Right atrium auricular region (tissue), 2 donors: ENCODE measurements at regions not wholly inside any gene's neighbourhood (a gene's known extent, or its start where the extent isn't known, plus 50 kb on each side); places are given as distances from the start of the nearest gene placed in this dataset.

ENCODE experiments used
- DNase-seq: peaks from one replicate; pipeline ENCODE4 v3.0.0-alpha.2; 2019; ENCODE audit warnings: low spot score
- H3K27ac ChIP-seq, 2 donors: fragments of 200-600 bp; sonication (generic); 1 replicate in 1 of 2; 2 replicates in 1 of 2; pipeline ENCODE4 v1.5.1; 2016 to 2019
- H3K27me3 ChIP-seq, 2 donors: fragments of 200-600 bp; sonication (generic); one replicate each; pipeline versions ENCODE4 v1.5.1 to v1.6.0; 2017 to 2019
- H3K36me3 ChIP-seq: fragments of 200-600 bp; sonication (generic); one replicate; pipeline ENCODE4 v1.5.1; 2016
- H3K4me1 ChIP-seq, 2 donors: fragments of 200-600 bp; sonication (generic); one replicate each; pipeline versions ENCODE4 v1.5.1 to v1.6.0; 2017 to 2019
- H3K4me3 ChIP-seq, 2 donors: fragments of 200-600 bp; sonication (generic); 1 replicate in 1 of 2; 2 replicates in 1 of 2; pipeline ENCODE4 v1.5.1; 2017 to 2019; ENCODE audit warnings: mild to moderate bottlenecking in 1 of 2, moderate library complexity in 1 of 2
- H3K9me3 ChIP-seq, 2 donors: fragments of 200-600 bp; sonication (generic); one replicate each; pipeline ENCODE4 v1.5.1; 2019
- TF ChIP-seq, protein P1 (sequence below), 2 donors: fragments of 200-600 bp; sonication (generic); IDR thresholded peaks; one replicate each; pipeline ENCODE4 v1.5.1; 2019; ENCODE audit warnings: antibody characterized with exemption in 2 of 2

DNA sequence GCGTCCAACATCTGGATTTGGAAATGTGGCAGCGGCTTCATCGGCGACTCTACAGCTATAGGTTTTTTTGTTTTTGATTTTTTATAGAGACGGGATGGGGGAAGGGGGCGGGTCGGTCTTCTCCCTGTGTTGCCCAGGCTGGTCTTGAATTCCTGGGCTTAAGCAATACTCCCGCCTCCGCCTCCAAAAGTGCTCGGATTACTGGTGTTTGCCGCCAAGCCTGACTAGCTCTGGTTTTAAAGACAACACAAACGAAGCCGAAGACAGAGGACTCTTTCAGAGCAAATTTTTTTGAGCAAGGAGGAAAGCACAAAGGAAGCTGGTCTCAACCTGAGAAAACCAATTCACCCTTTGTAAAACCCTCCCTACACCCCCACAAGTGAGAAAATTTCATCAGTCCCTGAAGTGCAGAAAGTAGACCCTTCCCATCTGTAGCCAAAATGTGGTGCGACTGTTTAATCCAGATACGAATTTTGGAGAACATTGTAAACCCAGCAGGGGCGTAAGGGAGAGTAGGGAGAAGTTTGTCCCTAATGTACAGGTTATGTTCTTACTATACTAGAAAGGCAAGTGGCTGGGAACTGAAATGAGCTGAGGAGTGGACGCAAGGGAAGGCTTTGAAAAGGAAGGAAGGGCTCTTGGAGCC is 185.9 kb downstream of the TRIM27 start:
- TF ChIP-seq, protein P1, sequence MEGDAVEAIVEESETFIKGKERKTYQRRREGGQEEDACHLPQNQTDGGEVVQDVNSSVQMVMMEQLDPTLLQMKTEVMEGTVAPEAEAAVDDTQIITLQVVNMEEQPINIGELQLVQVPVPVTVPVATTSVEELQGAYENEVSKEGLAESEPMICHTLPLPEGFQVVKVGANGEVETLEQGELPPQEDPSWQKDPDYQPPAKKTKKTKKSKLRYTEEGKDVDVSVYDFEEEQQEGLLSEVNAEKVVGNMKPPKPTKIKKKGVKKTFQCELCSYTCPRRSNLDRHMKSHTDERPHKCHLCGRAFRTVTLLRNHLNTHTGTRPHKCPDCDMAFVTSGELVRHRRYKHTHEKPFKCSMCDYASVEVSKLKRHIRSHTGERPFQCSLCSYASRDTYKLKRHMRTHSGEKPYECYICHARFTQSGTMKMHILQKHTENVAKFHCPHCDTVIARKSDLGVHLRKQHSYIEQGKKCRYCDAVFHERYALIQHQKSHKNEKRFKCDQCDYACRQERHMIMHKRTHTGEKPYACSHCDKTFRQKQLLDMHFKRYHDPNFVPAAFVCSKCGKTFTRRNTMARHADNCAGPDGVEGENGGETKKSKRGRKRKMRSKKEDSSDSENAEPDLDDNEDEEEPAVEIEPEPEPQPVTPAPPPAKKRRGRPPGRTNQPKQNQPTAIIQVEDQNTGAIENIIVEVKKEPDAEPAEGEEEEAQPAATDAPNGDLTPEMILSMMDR (IDR thresholded peaks at IDR 0.05): no peak
- peaks cover 0 to 13% of the 10 kb centered on the region in 2 donors for H3K27me3 ChIP-seq
- no peaks in the 10 kb centered on the region for H3K36me3 ChIP-seq
- H3K4me1 ChIP-seq: no peaks in the 10 kb centered on the region
- no peak for DNase-seq
- peaks cover 0 to 13% of the 10 kb centered on the region in 2 donors for H3K9me3 ChIP-seq
- no peak overlapping the region for H3K27ac ChIP-seq
- H3K4me3 ChIP-seq: no peak overlapping the region

DNA sequence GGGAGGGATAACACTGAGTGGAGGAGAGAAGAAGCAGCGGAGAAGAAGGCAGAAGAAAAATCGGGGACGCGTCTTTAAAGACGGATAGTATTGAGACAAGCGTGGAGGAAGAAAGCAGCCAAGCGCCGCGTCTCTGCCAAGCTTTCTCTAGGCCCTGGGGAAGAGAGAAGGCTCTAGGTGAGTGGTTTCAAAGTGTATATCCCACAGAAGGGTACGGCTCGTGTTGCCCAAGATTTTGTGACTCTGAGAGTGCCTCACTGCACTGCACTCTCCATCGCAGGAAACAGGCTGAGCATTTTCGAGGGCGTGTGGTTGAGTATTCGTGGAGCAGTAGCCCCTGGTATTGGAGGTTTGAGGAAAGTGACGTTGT is 185.4 kb downstream of the TRIM27 start:
- TF ChIP-seq, protein P1 (IDR thresholded peaks at IDR 0.05): no peak
- Histone ChIP-seq H3K9me3 (peaks cover 0 to 13% of the 10 kb centered on the region in 2 donors), H3K27me3 (peaks cover 0 to 13% of the 10 kb centered on the region in 2 donors), H3K4me1 (no peaks in the 10 kb centered on the region), H3K4me3 (no peak overlapping the region), H3K27ac (no peak overlapping the region), H3K36me3 (no peaks in the 10 kb centered on the region)
- DNase-seq: no peak

DNA sequence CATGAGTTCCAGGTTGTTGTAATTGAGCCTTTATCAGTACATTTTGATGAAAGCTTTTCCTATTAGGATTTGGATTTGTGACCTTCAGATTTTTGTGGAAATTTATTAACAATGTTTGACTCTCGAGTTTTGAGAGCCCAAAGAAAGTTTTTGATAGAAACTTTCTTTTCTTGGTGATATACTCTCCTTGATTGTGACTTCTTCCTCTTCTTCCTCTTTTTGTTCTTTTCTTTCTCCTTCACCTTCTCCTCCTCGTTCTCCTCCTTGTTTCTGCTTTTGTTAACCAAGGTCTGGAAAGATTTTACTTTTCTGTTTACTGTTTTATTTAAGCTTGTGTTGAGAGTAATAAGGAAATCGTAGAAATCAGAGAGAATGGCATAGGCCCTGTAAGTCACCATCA is 182.4 kb downstream of the TRIM27 start:
- Histone ChIP-seq H3K36me3 (no peaks in the 10 kb centered on the region), H3K4me3 (no peak overlapping the region), H3K27ac (no peak overlapping the region), H3K9me3 (no peaks in the 10 kb centered on the region), H3K27me3 (peaks cover 0 to 13% of the 10 kb centered on the region in 2 donors), H3K4me1 (no peaks in the 10 kb centered on the region)
- DNase-seq: no peak
- TF ChIP-seq, protein P1 (IDR thresholded peaks at IDR 0.05): no peak

DNA sequence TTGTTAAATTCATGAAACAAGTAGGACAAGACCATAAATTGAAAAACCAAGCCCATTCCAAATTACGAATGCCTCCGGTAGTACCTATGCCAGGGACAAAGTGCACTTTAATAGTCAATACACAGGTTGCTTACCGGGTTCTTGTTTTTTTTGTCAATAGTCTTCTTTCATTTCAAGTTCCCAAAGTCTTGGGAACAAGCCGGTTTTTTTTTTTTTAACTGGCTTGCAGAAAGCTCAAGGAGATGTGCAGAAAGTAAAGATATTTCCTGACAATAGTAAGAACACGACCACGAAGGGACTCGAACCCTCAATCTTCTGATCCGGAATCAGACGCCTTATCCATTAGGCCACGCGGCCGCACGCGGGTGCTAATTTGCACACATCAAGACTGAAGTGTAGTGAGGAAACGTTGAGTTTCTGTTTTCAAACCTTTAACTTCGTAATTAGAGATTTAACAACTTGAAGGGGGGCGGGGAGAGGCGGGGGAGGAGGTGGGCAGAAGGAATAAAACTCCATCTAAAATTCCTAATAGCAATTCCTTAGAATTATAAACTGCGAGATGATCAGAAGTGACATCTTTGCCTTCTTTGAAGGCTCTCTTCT is 181.0 kb downstream of the TRIM27 start:
- Histone ChIP-seq H3K27ac (no peak overlapping the region), H3K36me3 (no peaks in the 10 kb centered on the region), H3K27me3 (peaks cover 0 to 9% of the 10 kb centered on the region in 2 donors), H3K4me1 (no peaks in the 10 kb centered on the region), H3K4me3 (no peak overlapping the region), H3K9me3 (no peaks in the 10 kb centered on the region)
- TF ChIP-seq, protein P1 (IDR thresholded peaks at IDR 0.05): no peak
- DNase-seq: no peak

DNA sequence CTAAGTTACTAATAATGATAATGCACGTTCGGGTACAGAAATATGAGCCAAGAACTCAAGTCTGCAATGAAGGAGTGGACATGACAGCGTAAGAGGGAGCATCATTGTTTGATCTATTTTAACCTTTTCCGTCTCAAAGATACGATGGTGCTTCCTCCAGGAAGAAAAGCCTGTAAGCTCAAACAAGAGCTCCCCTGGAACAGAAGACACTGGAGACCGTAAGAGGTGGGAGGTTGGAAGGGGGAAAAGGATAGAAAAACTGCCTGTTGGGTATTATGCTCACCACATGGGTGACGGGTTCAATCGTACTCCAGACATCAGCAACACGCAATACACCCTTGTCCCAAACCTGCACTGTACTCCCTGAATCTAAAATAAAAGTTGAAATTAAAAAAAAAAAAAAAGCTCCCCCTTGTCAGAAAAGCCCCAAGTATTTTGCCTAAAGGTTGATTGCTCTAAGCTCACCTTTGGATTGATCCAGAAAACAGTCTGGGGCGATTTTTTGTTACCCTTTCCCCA is 180.5 kb downstream of the TRIM27 start:
- TF ChIP-seq, protein P1 (IDR thresholded peaks at IDR 0.05): no peak
- no peak for DNase-seq
- Histone ChIP-seq H3K9me3 (no peaks in the 10 kb centered on the region), H3K36me3 (no peaks in the 10 kb centered on the region), H3K27me3 (peaks cover 0 to 4% of the 10 kb centered on the region in 2 donors), H3K27ac (no peak overlapping the region), H3K4me1 (no peaks in the 10 kb centered on the region), H3K4me3 (no peak overlapping the region)
